A549 (cell line): ENCODE measurements at regions not wholly inside any gene's neighbourhood (a gene's known extent, or its start where the extent isn't known, plus 50 kb on each side); places are given as distances from the start of the nearest gene placed in this dataset.

Experiments used
- ATAC-seq, 2 experiments: fragments of 200-7000 bp in 1 of 2; fragments of >200 bp in 1 of 2; cut with Nextera tagmentation in 1 of 2; cut with Tn5 transposase in 1 of 2; 3 replicates each; pipeline versions ENCODE4 v1.8.0 to v1.9.1; 2018 to 2020; ENCODE audit warnings: mild to moderate bottlenecking in 1 of 2, moderate library complexity in 1 of 2
- CTCF ChIA-PET: fragments of 300-600 bp; sonication (Branson Sonifier 250); formaldehyde crosslinking; extraction: SDS; loops from one replicate; lab custom pipeline; 2021; ENCODE audit warnings: antibody characterized with exemption, inconsistent platforms; lab: Yijun Ruan, JAX
- POLR2A ChIA-PET: fragments of 350-600 bp; formaldehyde crosslinking; extraction: SDS; loops from one replicate; lab custom pipeline; 2021; ENCODE audit warnings: antibody characterized with exemption, inconsistent platforms; lab: Yijun Ruan, JAX
- DNase-seq, 2 experiments: peaks; one replicate each; pipeline versions ENCODE4 v3.0.0 to v3.0.0-alpha.2; 2011 to 2016; ENCODE audit warnings: low read depth in 1 of 2, low spot score in 1 of 2
- FAIRE-seq: peaks from 2 replicates; lab custom pipeline; 2011; peaks lifted over from hg19 to GRCh38; lab: Jason Lieb, UNC
- H3K27ac ChIP-seq, 2 experiments: fragments of >200 bp; sonication (Bioruptor Twin); formaldehyde crosslinking; 3 replicates each; pipeline ENCODE4 v1.5.1; 2016 to 2017
- H3K4me1 ChIP-seq: fragments of >200 bp; sonication (Bioruptor Twin); formaldehyde crosslinking; 3 replicates; pipeline ENCODE4 v1.6.1; 2016
- H3K4me2 ChIP-seq: fragments of >200 bp; sonication (Bioruptor Twin); formaldehyde crosslinking; 3 replicates; pipeline ENCODE4 v1.6.1; 2016
- H3K4me3 ChIP-seq: fragments of >200 bp; sonication (Bioruptor Twin); formaldehyde crosslinking; 3 replicates; pipeline ENCODE4 v1.5.1; 2016
- H3K9me3 ChIP-seq: fragments of >200 bp; sonication (Bioruptor Twin); formaldehyde crosslinking; 3 replicates; pipeline ENCODE4 v1.6.1; 2016
- CBX8 ChIP-seq: fragments of 200-600 bp; sonication (generic); IDR thresholded peaks from 2 replicates; pipeline ENCODE4 v1.6.1; 2016
- CHD2 ChIP-seq: fragments of 150-350 bp; IDR thresholded peaks from 2 replicates; pipeline ENCODE4 v1.6.1; 2014; ENCODE audit warnings: low read length; ENCODE audit not compliant: partially characterized antibody
- ESRRA ChIP-seq: fragments of 150-350 bp; IDR thresholded peaks from 2 replicates; pipeline ENCODE4 v1.6.1; 2014; ENCODE audit warnings: mild to moderate bottlenecking, low read length, borderline replicate concordance
- FOXS1 ChIP-seq: fragments of 250-450 bp; sonication (Bioruptor Pico); IDR thresholded peaks from 2 replicates; pipeline ENCODE4 v1.5.0; 2020; ENCODE audit warnings: mild to moderate bottlenecking, moderate library complexity
- HDAC2 ChIP-seq: fragments of 200-600 bp; sonication (generic); IDR thresholded peaks from 2 replicates; pipeline ENCODE4 v1.6.1; 2016
- HOXA7 ChIP-seq: fragments of 250-450 bp; sonication (Bioruptor Pico); IDR thresholded peaks from 2 replicates; pipeline ENCODE4 v1.5.0; 2020; ENCODE audit warnings: mild to moderate bottlenecking, moderate library complexity
- HOXB13 ChIP-seq: fragments of 250-450 bp; sonication (Bioruptor Pico); IDR thresholded peaks from 2 replicates; pipeline ENCODE4 v1.5.0; 2020; ENCODE audit warnings: low read depth, mild to moderate bottlenecking, moderate library complexity
- JUN ChIP-seq, 2 experiments: fragments of >200 bp; sonication (Bioruptor Twin); formaldehyde crosslinking; IDR thresholded peaks; 2 replicates in 1 of 2; 3 replicates in 1 of 2; pipeline ENCODE4 v1.6.1; 2016 to 2017
- MAFK ChIP-seq: fragments of 450-650 bp; IDR thresholded peaks from 2 replicates; pipeline ENCODE4 v1.6.1; 2014; ENCODE audit not compliant: partially characterized antibody
- MAZ ChIP-seq: fragments of 150-350 bp; IDR thresholded peaks from 2 replicates; pipeline ENCODE4 v1.6.1; 2014; ENCODE audit warnings: antibody characterized with exemption, low read depth, low read length, borderline replicate concordance
- MYC ChIP-seq: IDR thresholded peaks from 2 replicates; pipeline ENCODE4 v1.6.1; 2012; ENCODE audit warnings: mild to moderate bottlenecking, inconsistent platforms, low read length, improper control_type of control experiment, borderline replicate concordance
- NFE2L2 ChIP-seq: fragments of 150-350 bp; conservative IDR thresholded peaks from 2 replicates; pipeline ENCODE4 v1.6.1; 2014; ENCODE audit warnings: low read length
- NPAS2 ChIP-seq: fragments of 250-450 bp; sonication (Bioruptor Pico); IDR thresholded peaks from 2 replicates; pipeline ENCODE4 v1.8.0; 2022; ENCODE audit warnings: mild to moderate bottlenecking, moderate library complexity, borderline replicate concordance
- NR3C1 ChIP-seq: fragments of >200 bp; sonication (Bioruptor Twin); formaldehyde crosslinking; IDR thresholded peaks from 3 replicates; pipeline ENCODE4 v1.6.1; 2017
- POLR2AphosphoS2 ChIP-seq: conservative IDR thresholded peaks from 2 replicates; pipeline ENCODE4 v1.6.1; 2012; ENCODE audit warnings: low read length, improper control_type of control experiment, inconsistent platforms
- RAD21 ChIP-seq, 2 experiments: fragments of >200 bp in 1 of 2; sonication (Bioruptor Twin) in 1 of 2; formaldehyde crosslinking in 1 of 2; IDR thresholded peaks in 1 of 2; conservative IDR thresholded peaks in 1 of 2; 2 replicates in 1 of 2; 3 replicates in 1 of 2; pipeline ENCODE4 v1.6.1; 2012 to 2018; ENCODE audit warnings: inconsistent platforms in 1 of 2
- RCOR1 ChIP-seq: fragments of 150-350 bp; IDR thresholded peaks from 2 replicates; pipeline ENCODE4 v1.6.1; 2014; ENCODE audit warnings: antibody characterized with exemption, low read length, low read depth
- RFX5 ChIP-seq: fragments of 450-650 bp; IDR thresholded peaks from 2 replicates; pipeline ENCODE4 v1.7.1; 2014; ENCODE audit warnings: antibody characterized with exemption, mild to moderate bottlenecking, moderate library complexity
- SREBF2 ChIP-seq: fragments of 450-650 bp; IDR thresholded peaks from 2 replicates; pipeline ENCODE4 v1.6.1; 2014; ENCODE audit warnings: mild to moderate bottlenecking, moderate library complexity
- ZC3H11A ChIP-seq: fragments of 450-650 bp; IDR thresholded peaks from 2 replicates; pipeline ENCODE4 v1.6.1; 2014; ENCODE audit warnings: antibody characterized with exemption, mild to moderate bottlenecking
- WGBS: methylation state at CpG from one replicate; pipeline ENCODE4 v1.1.6; 2017; ENCODE audit errors: missing lambda C conversion rate; 5-methylcytosine and 5-hydroxymethylcytosine counted together
- TF ChIP-seq, protein P1 (sequence below): IDR thresholded peaks from 2 replicates; pipeline ENCODE4 v1.6.1; 2012; ENCODE audit warnings: low read depth, borderline replicate concordance
- TF ChIP-seq, protein P2 (sequence below): fragments of 200-600 bp; sonication (generic); IDR thresholded peaks from 2 replicates; pipeline ENCODE4 v1.6.1; 2016; ENCODE audit warnings: antibody characterized with exemption, mild to moderate bottlenecking, moderate library complexity
- TF ChIP-seq, protein P3 (sequence below): IDR thresholded peaks from 2 replicates; pipeline ENCODE4 v1.6.1; 2012
- TF ChIP-seq, protein P4 (sequence below): fragments of 450-650 bp; IDR thresholded peaks from 2 replicates; pipeline ENCODE4 v1.6.1; 2014; ENCODE audit warnings: antibody characterized with exemption

- no peak overlapping the region for H3K27ac ChIP-seq
- ChIA-PET POLR2A (interaction anchor here (1.1 kb wide), 1 partner anchor 117 kb away, joined by 3 read pairs; no protein-coding TSS in a partner anchor), CTCF (interaction anchor here (1.2 kb wide), 1 partner anchor 320 kb away, joined by 5 read pairs; no protein-coding TSS in a partner anchor)
- ATAC-seq (no peak), DNase-seq (no peak), FAIRE-seq (no peak)
- H3K4me2 ChIP-seq: no peak overlapping the region
- 0 out of 3 replicates have a peak, but pooled peaks cover 3% of the 10 kb centered on the region for H3K9me3 ChIP-seq
- H3K4me1 ChIP-seq: peaks cover 25% of the 10 kb centered on the region
- H3K4me3 ChIP-seq: no peak overlapping the region
- TF ChIP-seq JUN (IDR thresholded peaks at IDR 0.05) (no peak), MAZ (no peak), ZC3H11A (no peak), RFX5 (no peak), SREBF2 (no peak), RCOR1 (no peak), NPAS2 (CRISPR knock-in tag) (no peak), CHD2 (no peak), CBX8 (no peak), HOXA7 (CRISPR knock-in tag) (no peak), ESRRA (no peak), HDAC2 (no peak), MYC (no peak), NFE2L2 (no peak)
- TF ChIP-seq, protein P1, sequence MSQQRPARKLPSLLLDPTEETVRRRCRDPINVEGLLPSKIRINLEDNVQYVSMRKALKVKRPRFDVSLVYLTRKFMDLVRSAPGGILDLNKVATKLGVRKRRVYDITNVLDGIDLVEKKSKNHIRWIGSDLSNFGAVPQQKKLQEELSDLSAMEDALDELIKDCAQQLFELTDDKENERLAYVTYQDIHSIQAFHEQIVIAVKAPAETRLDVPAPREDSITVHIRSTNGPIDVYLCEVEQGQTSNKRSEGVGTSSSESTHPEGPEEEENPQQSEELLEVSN: no peak
- TF ChIP-seq, protein P2, sequence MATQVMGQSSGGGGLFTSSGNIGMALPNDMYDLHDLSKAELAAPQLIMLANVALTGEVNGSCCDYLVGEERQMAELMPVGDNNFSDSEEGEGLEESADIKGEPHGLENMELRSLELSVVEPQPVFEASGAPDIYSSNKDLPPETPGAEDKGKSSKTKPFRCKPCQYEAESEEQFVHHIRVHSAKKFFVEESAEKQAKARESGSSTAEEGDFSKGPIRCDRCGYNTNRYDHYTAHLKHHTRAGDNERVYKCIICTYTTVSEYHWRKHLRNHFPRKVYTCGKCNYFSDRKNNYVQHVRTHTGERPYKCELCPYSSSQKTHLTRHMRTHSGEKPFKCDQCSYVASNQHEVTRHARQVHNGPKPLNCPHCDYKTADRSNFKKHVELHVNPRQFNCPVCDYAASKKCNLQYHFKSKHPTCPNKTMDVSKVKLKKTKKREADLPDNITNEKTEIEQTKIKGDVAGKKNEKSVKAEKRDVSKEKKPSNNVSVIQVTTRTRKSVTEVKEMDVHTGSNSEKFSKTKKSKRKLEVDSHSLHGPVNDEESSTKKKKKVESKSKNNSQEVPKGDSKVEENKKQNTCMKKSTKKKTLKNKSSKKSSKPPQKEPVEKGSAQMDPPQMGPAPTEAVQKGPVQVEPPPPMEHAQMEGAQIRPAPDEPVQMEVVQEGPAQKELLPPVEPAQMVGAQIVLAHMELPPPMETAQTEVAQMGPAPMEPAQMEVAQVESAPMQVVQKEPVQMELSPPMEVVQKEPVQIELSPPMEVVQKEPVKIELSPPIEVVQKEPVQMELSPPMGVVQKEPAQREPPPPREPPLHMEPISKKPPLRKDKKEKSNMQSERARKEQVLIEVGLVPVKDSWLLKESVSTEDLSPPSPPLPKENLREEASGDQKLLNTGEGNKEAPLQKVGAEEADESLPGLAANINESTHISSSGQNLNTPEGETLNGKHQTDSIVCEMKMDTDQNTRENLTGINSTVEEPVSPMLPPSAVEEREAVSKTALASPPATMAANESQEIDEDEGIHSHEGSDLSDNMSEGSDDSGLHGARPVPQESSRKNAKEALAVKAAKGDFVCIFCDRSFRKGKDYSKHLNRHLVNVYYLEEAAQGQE: no peak
These were observed 168.4 kb downstream of the TNFSF18 start for GRCh38 chr1:172882385-172882784.

DNA sequence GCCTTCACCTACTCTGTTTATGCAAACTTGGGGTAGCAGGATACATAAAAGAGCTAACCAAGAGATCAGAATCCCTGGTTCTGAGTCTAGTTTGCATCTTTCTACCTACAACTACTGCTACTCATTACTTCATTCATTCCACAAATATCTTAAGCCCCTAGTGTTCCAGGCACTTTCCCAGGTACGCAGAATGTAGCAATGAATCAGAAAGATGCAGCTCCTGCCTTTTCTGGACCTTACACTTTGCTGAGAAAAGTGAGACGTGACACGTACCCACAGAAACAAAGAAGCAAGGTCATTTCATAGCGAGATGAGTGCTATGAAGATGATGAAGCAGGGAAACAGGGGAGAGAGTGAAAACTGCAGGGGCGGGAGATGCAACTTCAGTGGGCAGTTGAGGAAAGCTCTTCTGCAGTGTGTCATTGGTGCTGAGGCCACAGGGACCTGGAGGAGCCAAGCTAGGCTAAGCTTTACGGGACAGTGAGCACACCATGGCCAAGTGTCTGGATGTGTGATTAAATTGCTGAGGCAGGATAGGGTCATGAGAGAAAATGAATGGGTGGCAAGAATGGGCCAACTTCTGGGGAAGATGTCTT, 167.9 kb downstream of the TNFSF18 start:
- POLR2A ChIA-PET: interaction anchor here (1.1 kb wide), 1 partner anchor 117 kb away, joined by 3 read pairs; no protein-coding TSS in a partner anchor
- 93% methylated on average over 6 of the region's 6 CpGs for WGBS
- FAIRE-seq: no peak

More for the DNA sequence above, 167.9 kb downstream of the TNFSF18 start:
- no peak overlapping the region for H3K4me2 ChIP-seq
- DNase-seq: no peak
- H3K9me3 ChIP-seq: 0 out of 3 replicates have a peak, but pooled peaks cover 3% of the 10 kb centered on the region
- H3K4me3 ChIP-seq: no peak overlapping the region
- no peak for ATAC-seq
- no peak overlapping the region for H3K27ac ChIP-seq
- TF ChIP-seq NR3C1: no peak
- TF ChIP-seq, protein P3, sequence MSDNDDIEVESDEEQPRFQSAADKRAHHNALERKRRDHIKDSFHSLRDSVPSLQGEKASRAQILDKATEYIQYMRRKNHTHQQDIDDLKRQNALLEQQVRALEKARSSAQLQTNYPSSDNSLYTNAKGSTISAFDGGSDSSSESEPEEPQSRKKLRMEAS: no peak
- no peak for TF ChIP-seq RAD21 (conservative IDR thresholded peaks at IDR 0.05 in 1 of 2, IDR thresholded peaks at IDR 0.05 in 1 of 2)
- TF ChIP-seq HOXB13: no peak
- TF ChIP-seq FOXS1 (CRISPR knock-in tag): no peak
- TF ChIP-seq MAFK: no peak
- no peak for TF ChIP-seq CBX8
- no peak for TF ChIP-seq ZC3H11A
- no peak for TF ChIP-seq POLR2AphosphoS2
- TF ChIP-seq, protein P1: no peak
- TF ChIP-seq, protein P4, sequence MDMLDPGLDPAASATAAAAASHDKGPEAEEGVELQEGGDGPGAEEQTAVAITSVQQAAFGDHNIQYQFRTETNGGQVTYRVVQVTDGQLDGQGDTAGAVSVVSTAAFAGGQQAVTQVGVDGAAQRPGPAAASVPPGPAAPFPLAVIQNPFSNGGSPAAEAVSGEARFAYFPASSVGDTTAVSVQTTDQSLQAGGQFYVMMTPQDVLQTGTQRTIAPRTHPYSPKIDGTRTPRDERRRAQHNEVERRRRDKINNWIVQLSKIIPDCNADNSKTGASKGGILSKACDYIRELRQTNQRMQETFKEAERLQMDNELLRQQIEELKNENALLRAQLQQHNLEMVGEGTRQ: no peak
- TF ChIP-seq, all 56 proteins: peak for 0
- peaks cover 28% of the 10 kb centered on the region for H3K4me1 ChIP-seq
- CTCF ChIA-PET: interaction anchor here (1.2 kb wide), 1 partner anchor 319 kb away, joined by 5 read pairs; no protein-coding TSS in a partner anchor
